ENCODE measurements at regions not wholly inside any gene's neighbourhood (a gene's known extent, or its start where the extent isn't known, plus 50 kb on each side); places are given as distances from the start of the nearest gene placed in this dataset.

GRCh38 chr13:47518530-47518929 is 482.5 kb downstream of the SUCLA2 start:
- Mint-ChIP-seq H3K36me3 (ENCODE audit: low read depth) (no peaks in the 10 kb centered on the region), H3K4me1 (no peaks in the 10 kb centered on the region), H3K27ac (no peak overlapping the region), H3K4me3 (no peak overlapping the region), H3K9me3 (peaks cover 6% of the 10 kb centered on the region), H3K27me3 (no peaks in the 10 kb centered on the region)
- ATAC-seq (replicated peaks) = no peak

GRCh38 chr13:47511647-47512046 is 489.4 kb downstream of the SUCLA2 start:
- Mint-ChIP-seq H3K36me3 (ENCODE audit: low read depth) (no peaks in the 10 kb centered on the region), H3K27ac (no peak overlapping the region), H3K4me3 (no peak overlapping the region), H3K4me1 (no peaks in the 10 kb centered on the region), H3K9me3 (peaks cover 6% of the 10 kb centered on the region), H3K27me3 (no peaks in the 10 kb centered on the region)
- no peak for ATAC-seq (replicated peaks)

- no peak for ATAC-seq (replicated peaks)
- Mint-ChIP-seq H3K4me3 (no peak overlapping the region), H3K4me1 (no peaks in the 10 kb centered on the region), H3K36me3 (ENCODE audit: low read depth) (no peaks in the 10 kb centered on the region), H3K27ac (no peak overlapping the region), H3K27me3 (no peaks in the 10 kb centered on the region), H3K9me3 (no peaks in the 10 kb centered on the region)
These were observed 492.4 kb downstream of the SUCLA2 start for GRCh38 chr13:47508527-47509228.

- H3K4me1 Mint-ChIP-seq = no peaks in the 10 kb centered on the region
- no peak overlapping the region for H3K4me3 Mint-ChIP-seq
- no peak overlapping the region for H3K27ac Mint-ChIP-seq
- peaks cover 7% of the 10 kb centered on the region for H3K9me3 Mint-ChIP-seq
- H3K27me3 Mint-ChIP-seq = peaks cover 8% of the 10 kb centered on the region
- no peak for ATAC-seq (replicated peaks)
- no peaks in the 10 kb centered on the region for H3K36me3 Mint-ChIP-seq (ENCODE audit: low read depth)
These were observed 497.6 kb downstream of the SUCLA2 start for GRCh38 chr13:47503475-47503874.

DNA sequence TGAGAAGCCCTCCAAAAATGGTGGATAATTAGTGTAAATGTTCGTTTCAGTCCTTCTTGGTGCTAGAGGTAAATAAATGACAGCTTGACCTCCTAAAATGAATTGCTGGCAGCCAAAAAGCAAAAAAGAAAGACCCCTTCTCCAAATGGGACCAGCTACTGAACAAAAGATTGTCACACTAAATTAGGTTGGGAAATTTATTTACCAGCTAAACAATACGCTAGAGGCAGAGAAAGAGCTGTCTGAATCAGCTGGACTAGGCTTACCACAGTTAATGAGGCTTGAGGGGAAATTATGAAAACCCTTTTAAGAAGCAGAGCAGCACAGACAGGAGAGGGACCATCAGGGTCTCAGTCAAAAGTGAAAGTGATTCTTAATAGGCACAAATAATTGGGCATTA is 498.9 kb downstream of the SUCLA2 start:
- Mint-ChIP-seq H3K4me3 (no peak overlapping the region), H3K9me3 (peaks cover 12% of the 10 kb centered on the region), H3K4me1 (peaks cover 8% of the 10 kb centered on the region), H3K27ac (no peak overlapping the region), H3K36me3 (ENCODE audit: low read depth) (no peaks in the 10 kb centered on the region), H3K27me3 (peaks cover 8% of the 10 kb centered on the region)
- ATAC-seq (replicated peaks) = no peak

DNA sequence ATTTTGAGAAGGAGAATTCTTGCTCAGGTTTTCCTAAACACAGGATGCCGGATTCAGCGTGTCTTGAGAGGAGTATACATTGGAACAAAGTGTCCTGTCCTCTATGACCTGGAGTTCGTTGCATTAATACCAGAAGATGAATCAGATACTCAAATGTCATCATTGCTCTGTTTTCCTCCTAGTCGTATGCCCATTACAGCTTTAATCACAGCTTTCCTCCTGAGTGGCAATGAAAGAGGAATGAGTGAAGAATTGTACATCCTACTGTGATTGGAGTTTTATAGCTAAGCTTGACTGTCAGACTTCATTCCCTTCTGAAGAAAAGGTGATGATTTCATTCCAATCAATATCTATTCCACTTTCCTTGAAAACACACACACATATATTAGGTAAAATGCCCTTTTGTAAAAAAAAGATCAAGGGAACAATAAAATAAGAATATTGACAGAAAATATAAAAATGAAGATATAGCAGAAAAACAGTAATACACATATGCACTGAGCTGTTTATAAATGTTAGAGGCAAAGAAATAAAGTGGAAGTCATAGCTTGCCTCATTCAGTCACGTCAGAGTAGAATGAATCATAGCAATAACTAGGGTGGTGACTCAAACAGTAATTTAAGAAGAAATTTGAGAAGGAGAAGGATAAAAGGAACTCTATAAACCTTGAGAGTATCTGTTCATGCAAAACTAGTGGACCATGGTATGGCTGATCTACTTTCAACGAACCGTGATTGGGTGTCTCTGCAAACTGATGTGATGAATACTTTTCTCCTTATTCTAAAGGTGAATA is 501.5 kb downstream of the SUCLA2 start:
- Mint-ChIP-seq H3K4me3 (no peak overlapping the region), H3K9me3 (peaks cover 12% of the 10 kb centered on the region), H3K4me1 (peaks cover 8% of the 10 kb centered on the region), H3K36me3 (ENCODE audit: low read depth) (no peaks in the 10 kb centered on the region), H3K27me3 (peaks cover 8% of the 10 kb centered on the region), H3K27ac (no peak overlapping the region)
- ATAC-seq (replicated peaks) = no peak

GRCh38 chr13:47484548-47484947 is 516.5 kb downstream of the SUCLA2 start:
- no peaks in the 10 kb centered on the region for H3K9me3 Mint-ChIP-seq
- ATAC-seq (replicated peaks) = no peak
- H3K4me1 Mint-ChIP-seq = no peaks in the 10 kb centered on the region
- H3K4me3 Mint-ChIP-seq = no peak overlapping the region
- H3K36me3 Mint-ChIP-seq (ENCODE audit: low read depth) = no peaks in the 10 kb centered on the region
- no peak overlapping the region for H3K27ac Mint-ChIP-seq
- no peaks in the 10 kb centered on the region for H3K27me3 Mint-ChIP-seq

GRCh38 chr13:47481536-47481935 is 519.5 kb downstream of the SUCLA2 start:
- Mint-ChIP-seq H3K36me3 (ENCODE audit: low read depth) (no peaks in the 10 kb centered on the region), H3K9me3 (peaks cover 7% of the 10 kb centered on the region), H3K4me1 (no peaks in the 10 kb centered on the region), H3K27ac (no peak overlapping the region), H3K4me3 (no peak overlapping the region), H3K27me3 (no peaks in the 10 kb centered on the region)
- ATAC-seq (replicated peaks) = no peak

DNA sequence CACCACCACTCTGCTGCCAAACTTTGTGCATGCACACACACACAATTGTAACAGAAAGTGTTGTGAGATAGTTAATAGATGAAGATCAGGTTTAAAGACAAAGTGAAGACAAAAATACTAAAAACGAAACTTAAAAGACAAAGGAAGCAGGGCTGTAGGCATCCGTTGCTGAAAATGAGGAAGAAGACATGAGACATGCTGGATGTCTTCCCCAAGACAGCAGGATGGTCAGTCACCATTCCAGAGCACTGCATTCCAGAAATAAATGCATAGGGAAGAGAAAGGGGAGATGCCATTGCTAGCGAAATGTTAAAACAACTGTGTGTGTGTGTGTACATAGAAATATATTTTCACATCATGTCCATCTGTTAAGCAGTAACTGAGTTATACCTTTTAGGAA is 520.1 kb downstream of the SUCLA2 start:
- H3K27me3 Mint-ChIP-seq = no peaks in the 10 kb centered on the region
- no peak for ATAC-seq (replicated peaks)
- peaks cover 7% of the 10 kb centered on the region for H3K9me3 Mint-ChIP-seq
- H3K36me3 Mint-ChIP-seq (ENCODE audit: low read depth) = no peaks in the 10 kb centered on the region
- H3K27ac Mint-ChIP-seq = no peak overlapping the region
- H3K4me3 Mint-ChIP-seq = no peak overlapping the region
- no peaks in the 10 kb centered on the region for H3K4me1 Mint-ChIP-seq

DNA sequence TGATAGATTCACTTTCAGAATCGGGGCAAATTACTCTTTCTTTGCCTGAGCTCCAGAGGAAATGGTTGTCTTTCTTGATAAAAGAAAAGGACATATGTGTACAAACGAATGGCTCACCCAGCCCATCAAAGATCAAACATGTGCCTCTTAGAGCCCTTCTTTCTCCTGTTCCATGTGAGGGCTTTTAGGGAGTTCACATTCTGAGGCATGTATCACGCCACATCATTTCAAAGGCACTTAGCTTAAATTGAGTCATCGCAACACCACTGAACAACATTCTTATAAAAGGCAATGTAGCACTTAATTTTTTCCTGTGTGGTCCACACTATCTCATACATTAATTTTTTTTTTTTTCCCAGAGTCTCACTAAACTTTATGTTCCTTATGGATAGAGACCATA is 521.0 kb downstream of the SUCLA2 start:
- Mint-ChIP-seq H3K27me3 (no peaks in the 10 kb centered on the region), H3K4me3 (no peak overlapping the region), H3K4me1 (no peaks in the 10 kb centered on the region), H3K27ac (no peak overlapping the region), H3K36me3 (ENCODE audit: low read depth) (no peaks in the 10 kb centered on the region), H3K9me3 (peaks cover 10% of the 10 kb centered on the region)
- ATAC-seq (replicated peaks) = no peak

- H3K4me3 Mint-ChIP-seq = no peak overlapping the region
- H3K36me3 Mint-ChIP-seq (ENCODE audit: low read depth) = no peaks in the 10 kb centered on the region
- no peaks in the 10 kb centered on the region for H3K4me1 Mint-ChIP-seq
- ATAC-seq (replicated peaks) = no peak
- H3K9me3 Mint-ChIP-seq = peaks cover 11% of the 10 kb centered on the region
- no peak overlapping the region for H3K27ac Mint-ChIP-seq
- no peaks in the 10 kb centered on the region for H3K27me3 Mint-ChIP-seq
These were observed 522.1 kb downstream of the SUCLA2 start for GRCh38 chr13:47478985-47479384.

DNA sequence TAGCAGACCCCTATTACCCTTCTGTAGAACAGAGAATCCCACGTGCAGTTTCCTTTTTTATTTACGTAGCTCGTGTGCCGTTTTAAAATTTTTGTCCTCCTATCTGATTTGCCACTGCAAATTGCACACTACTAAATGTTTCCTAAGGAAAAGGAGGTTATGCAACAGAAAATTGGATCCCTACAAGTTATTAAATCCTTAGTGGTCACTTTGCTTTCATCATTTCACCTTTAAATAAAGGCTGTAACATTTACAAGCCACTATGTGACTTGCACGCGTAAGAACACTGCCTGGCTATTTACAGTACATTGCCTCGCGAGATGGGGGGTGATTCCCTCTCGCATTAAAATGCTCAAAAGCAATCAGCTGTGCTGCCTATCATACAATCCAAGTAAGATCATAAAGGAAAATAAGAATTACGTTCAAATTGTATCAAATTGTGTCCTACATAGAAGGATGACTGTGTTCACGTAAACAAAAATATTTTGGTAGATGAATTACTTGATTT is 525.6 kb downstream of the SUCLA2 start:
- H3K9me3 Mint-ChIP-seq = peaks cover 11% of the 10 kb centered on the region
- no peak for ATAC-seq (replicated peaks)
- no peaks in the 10 kb centered on the region for H3K27me3 Mint-ChIP-seq
- no peak overlapping the region for H3K4me3 Mint-ChIP-seq
- no peak overlapping the region for H3K27ac Mint-ChIP-seq
- H3K36me3 Mint-ChIP-seq (ENCODE audit: low read depth) = no peaks in the 10 kb centered on the region
- no peaks in the 10 kb centered on the region for H3K4me1 Mint-ChIP-seq

DNA sequence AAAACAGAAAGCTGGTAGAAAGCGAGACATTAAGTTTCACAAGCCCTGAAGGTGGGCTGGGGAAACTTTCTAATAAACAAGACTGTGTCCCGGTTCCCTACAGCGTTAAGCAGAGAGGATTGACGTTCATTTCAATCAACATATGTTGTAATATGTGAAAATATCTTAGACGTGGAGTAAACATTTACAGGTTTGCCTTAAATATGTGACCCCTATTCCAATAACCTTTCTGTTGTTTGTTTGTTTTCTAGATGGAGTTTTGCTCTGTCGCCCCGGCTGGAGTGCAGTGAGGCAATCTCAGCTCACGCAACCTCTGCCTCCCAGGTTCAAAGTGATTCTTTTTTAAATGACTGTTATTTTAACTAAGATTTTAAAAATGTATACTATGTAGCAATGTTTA is 526.2 kb downstream of the SUCLA2 start:
- no peak overlapping the region for H3K4me3 Mint-ChIP-seq
- ATAC-seq (replicated peaks) = no peak

DNA sequence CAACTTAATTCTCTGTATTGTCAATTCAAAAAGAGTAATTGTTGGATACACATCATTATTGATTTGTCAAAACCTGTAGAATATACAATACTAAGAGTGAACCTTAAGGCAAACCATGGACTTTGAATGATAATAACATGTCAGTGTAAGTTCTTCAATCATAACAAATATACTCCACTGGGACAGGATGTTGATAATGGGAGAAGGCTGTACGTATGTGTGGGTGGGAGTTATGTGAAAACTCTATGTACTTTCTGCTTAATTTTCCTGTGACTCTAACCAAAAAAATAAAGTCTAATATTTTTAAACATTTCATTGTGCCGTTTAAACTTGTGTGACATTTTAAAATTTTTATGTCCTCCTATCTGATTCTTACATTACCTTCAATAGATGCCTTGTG is 526.7 kb downstream of the SUCLA2 start:
- no peak for ATAC-seq (replicated peaks)
- Mint-ChIP-seq H3K9me3 (peaks cover 11% of the 10 kb centered on the region), H3K36me3 (ENCODE audit: low read depth) (no peaks in the 10 kb centered on the region), H3K4me1 (no peaks in the 10 kb centered on the region), H3K27ac (no peak overlapping the region), H3K4me3 (no peak overlapping the region), H3K27me3 (no peaks in the 10 kb centered on the region)

More for the DNA sequence above, 526.2 kb downstream of the SUCLA2 start:
- Mint-ChIP-seq H3K4me1 (no peaks in the 10 kb centered on the region), H3K36me3 (ENCODE audit: low read depth) (no peaks in the 10 kb centered on the region), H3K27ac (no peak overlapping the region), H3K9me3 (peaks cover 11% of the 10 kb centered on the region), H3K27me3 (no peaks in the 10 kb centered on the region)

GRCh38 chr13:47472516-47472915 is 528.6 kb downstream of the SUCLA2 start:
- H3K36me3 Mint-ChIP-seq (ENCODE audit: low read depth) = no peaks in the 10 kb centered on the region
- no peak overlapping the region for H3K27ac Mint-ChIP-seq
- no peak for ATAC-seq (replicated peaks)
- H3K4me1 Mint-ChIP-seq = no peaks in the 10 kb centered on the region
- no peak overlapping the region for H3K4me3 Mint-ChIP-seq
- no peaks in the 10 kb centered on the region for H3K27me3 Mint-ChIP-seq
- peaks cover 8% of the 10 kb centered on the region for H3K9me3 Mint-ChIP-seq
